Colonic mucosa (tissue), 4 donors: ENCODE measurements at regions not wholly inside any gene's neighbourhood (a gene's known extent, or its start where the extent isn't known, plus 50 kb on each side); places are given as distances from the start of the nearest gene placed in this dataset.

ENCODE experiments used
- DNase-seq: peaks from one replicate; pipeline ENCODE4 v3.0.0-alpha.2; 2020
- H3K27ac ChIP-seq: fragments of 200-600 bp; one replicate; pipeline ENCODE4 v1.8.0; 2021
- H3K27me3 ChIP-seq: fragments of 200-600 bp; one replicate; pipeline ENCODE4 v1.8.0; 2021
- H3K36me3 ChIP-seq: fragments of 200-600 bp; one replicate; pipeline ENCODE4 v1.8.0; 2021
- H3K4me1 ChIP-seq: fragments of 200-600 bp; one replicate; pipeline ENCODE4 v1.8.0; 2021; ENCODE audit warnings: mild to moderate bottlenecking
- H3K4me3 ChIP-seq: fragments of 200-600 bp; one replicate; pipeline ENCODE4 v1.8.0; 2021
- H3K9ac ChIP-seq, 2 donors: one replicate each; pipeline ENCODE4 v1.7.0; 2013; ENCODE audit warnings: control low read depth in 2 of 2, low read depth in 2 of 2, low read length in 2 of 2
- H3K9me3 ChIP-seq: fragments of 200-600 bp; one replicate; pipeline ENCODE4 v1.8.0; 2021
- intact Hi-C: fragments of 100-400 bp; cut with DNase I; formaldehyde crosslinking; loops from one replicate; pipeline ENCODE4 v1.14.1; 2022
- TF ChIP-seq, protein P1 (sequence below): fragments of 200-600 bp; IDR thresholded peaks from one replicate; pipeline ENCODE4 v1.8.0; 2022; ENCODE audit warnings: antibody characterized with exemption, mild to moderate bottlenecking
- donor health status: healthy.
- donor health status: DM: no; HTN: no; CAD: no.
- donor health status: DM: no; HTN: no; CAD: no.

DNA sequence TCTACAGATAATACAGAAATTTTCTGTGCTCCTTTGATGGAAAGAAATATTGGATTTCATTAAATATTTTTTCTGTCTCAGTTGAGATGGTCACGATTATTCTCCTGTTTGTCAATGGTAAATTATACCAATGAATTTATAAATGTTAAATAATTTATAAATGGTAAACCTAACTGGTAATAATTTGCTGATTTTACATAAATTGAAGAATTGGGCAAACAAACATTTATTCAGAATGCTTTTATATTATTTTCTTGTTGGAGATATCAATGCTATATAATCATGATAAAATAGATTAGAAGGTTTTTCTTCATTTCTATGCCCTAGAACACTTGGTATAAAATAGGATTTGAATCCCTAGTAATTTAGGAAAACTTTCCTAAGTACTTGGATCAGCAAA lies 597.6 kb upstream of the IGFBP3 start:
- Histone ChIP-seq H3K36me3 (no peaks in the 10 kb centered on the region), H3K27me3 (no peaks in the 10 kb centered on the region), H3K4me1 (no peaks in the 10 kb centered on the region), H3K9ac (no peak overlapping the region), H3K9me3 (no peaks in the 10 kb centered on the region), H3K27ac (no peak overlapping the region), H3K4me3 (no peak overlapping the region)
- TF ChIP-seq, protein P1, sequence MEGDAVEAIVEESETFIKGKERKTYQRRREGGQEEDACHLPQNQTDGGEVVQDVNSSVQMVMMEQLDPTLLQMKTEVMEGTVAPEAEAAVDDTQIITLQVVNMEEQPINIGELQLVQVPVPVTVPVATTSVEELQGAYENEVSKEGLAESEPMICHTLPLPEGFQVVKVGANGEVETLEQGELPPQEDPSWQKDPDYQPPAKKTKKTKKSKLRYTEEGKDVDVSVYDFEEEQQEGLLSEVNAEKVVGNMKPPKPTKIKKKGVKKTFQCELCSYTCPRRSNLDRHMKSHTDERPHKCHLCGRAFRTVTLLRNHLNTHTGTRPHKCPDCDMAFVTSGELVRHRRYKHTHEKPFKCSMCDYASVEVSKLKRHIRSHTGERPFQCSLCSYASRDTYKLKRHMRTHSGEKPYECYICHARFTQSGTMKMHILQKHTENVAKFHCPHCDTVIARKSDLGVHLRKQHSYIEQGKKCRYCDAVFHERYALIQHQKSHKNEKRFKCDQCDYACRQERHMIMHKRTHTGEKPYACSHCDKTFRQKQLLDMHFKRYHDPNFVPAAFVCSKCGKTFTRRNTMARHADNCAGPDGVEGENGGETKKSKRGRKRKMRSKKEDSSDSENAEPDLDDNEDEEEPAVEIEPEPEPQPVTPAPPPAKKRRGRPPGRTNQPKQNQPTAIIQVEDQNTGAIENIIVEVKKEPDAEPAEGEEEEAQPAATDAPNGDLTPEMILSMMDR, result no peak
- no peak for DNase-seq
- intact Hi-C loops, result no loop called here

DNA sequence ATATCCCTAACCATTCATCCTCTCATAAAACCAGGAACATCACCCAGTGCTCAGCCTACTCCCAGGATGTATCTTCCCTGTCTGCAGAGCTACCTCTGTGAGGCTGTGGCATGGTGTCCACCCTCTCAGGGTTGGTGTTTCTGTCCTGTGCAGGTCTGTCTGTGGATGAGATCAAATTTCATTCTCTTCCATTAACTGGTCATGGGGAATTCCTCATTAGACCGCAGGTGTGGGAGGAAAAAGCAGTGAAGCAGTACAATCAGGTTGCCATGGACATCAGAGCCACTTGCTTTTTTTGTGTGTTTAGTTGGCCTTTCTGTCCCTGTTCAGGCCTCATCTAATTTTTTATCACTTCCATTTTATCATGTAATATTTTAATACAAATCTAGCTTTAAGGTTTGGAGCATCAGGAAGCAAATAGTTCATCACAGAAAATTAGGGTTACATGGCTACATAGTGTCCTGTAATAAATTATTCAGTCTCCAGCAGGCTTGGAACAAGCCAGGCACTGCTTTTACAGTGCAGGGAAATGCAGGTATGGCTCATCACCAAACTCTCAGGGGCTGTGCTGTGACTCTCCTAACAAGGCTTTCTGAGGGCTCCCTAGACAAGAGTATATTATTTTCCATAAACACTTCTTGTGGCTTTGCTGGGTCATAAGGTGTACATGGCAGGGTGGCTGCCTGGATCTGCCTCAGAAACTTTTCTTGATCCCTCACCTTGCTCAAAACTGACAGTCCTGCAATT lies 594.9 kb upstream of the IGFBP3 start:
- H3K4me1 ChIP-seq, result no peaks in the 10 kb centered on the region
- H3K9me3 ChIP-seq, result no peaks in the 10 kb centered on the region
- DNase-seq, result no peak
- intact Hi-C loops, result no loop called here
- H3K4me3 ChIP-seq, result no peak overlapping the region
- no peaks in the 10 kb centered on the region for H3K36me3 ChIP-seq
- H3K9ac ChIP-seq, result no peak overlapping the region
- no peaks in the 10 kb centered on the region for H3K27me3 ChIP-seq
- TF ChIP-seq, protein P1, result no peak
- H3K27ac ChIP-seq, result no peak overlapping the region

DNA sequence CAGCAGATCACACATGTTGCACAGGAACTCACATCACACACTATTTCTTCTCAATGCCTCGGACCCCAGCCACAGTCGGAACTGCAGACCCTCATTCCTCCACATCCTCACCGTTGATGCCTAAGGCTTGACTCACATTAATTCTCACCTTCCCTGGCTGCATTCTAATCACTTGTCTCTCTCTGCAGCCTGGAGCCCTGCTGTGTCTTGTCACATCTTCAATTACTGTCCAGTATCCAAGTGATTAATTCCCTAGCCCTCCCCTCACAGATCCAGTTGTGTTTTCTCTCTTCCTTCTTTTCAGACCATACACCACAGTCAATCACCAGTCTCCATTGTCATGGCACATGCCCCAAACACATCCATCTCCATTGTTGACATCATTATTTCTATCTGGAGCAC lies 592.4 kb upstream of the IGFBP3 start:
- H3K9me3 ChIP-seq, result no peaks in the 10 kb centered on the region
- no peak overlapping the region for H3K4me3 ChIP-seq
- no peak for DNase-seq
- H3K9ac ChIP-seq, result no peak overlapping the region
- intact Hi-C loops, result no loop called here
- H3K4me1 ChIP-seq, result no peaks in the 10 kb centered on the region
- H3K36me3 ChIP-seq, result no peaks in the 10 kb centered on the region
- no peak overlapping the region for H3K27ac ChIP-seq
- TF ChIP-seq, protein P1, result no peak
- H3K27me3 ChIP-seq, result no peaks in the 10 kb centered on the region

DNA sequence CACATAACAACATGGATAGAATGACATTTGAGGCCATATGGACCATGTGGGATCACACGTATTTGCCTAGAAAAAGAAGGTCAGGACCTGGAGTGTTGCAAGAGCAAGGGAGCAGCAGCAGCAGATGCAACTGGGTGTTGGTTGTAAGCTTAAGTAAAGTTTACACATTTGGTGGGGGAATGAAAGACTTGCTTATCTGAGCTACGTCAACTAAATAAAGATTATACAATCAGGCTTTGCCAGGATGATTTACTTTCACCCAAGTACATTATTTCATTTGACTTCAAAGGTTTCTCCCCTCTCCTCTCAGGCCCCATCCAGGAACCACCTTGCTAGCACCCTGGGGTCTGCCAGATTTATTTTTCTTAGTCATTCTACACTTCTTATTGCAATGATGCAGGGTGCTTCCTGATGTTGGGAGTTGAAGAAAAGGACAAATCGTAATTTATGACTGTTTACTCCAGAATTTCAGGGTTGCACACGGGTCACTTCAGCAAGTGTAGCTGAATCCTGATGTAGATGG lies 591.9 kb upstream of the IGFBP3 start:
- Histone ChIP-seq H3K27me3 (no peaks in the 10 kb centered on the region), H3K4me3 (no peak overlapping the region), H3K9ac (no peak overlapping the region), H3K9me3 (no peaks in the 10 kb centered on the region), H3K27ac (no peak overlapping the region), H3K4me1 (no peaks in the 10 kb centered on the region), H3K36me3 (no peaks in the 10 kb centered on the region)
- peak; percentile 22 for DNase-seq
- intact Hi-C loops, result no loop called here
- TF ChIP-seq, protein P1, result no peak

DNA sequence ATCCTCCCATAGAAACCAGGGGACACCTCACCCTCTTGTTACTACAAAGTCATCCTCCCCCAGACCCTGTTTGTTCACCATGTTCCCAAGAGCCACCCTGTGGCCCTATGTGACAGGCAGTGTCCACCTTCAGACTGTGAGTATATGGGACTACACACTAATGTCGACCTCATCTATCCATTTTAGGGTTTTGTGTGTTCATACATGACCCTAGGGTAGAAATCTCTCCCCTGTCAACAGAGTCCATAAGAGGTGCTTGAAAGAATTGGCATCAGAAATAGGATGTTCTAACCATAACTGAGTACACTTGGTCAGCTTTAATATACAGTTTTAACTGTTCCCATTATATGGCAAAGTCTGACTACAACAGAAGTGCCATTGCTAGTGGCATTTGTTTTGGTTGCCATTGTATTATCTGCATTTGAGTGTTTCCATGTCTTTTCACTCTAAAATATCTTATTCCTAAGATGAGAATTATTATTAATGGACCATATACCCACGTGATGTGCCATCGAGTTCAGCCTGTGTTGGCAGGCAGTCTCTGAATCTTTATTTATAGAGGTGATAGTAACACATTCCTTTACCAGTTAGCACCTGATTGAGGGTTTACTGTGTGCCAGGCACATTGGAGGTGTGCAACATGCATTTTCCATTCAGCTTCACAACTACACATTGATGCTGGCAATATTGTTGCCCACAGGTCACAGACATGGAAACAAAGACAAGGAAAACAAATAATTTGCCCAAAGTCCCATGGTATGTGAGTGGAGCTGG lies 590.6 kb upstream of the IGFBP3 start:
- H3K27ac ChIP-seq, result no peak overlapping the region
- TF ChIP-seq, protein P1, result no peak
- DNase-seq, result no peak
- no peak overlapping the region for H3K4me3 ChIP-seq
- intact Hi-C loops, result no loop called here
- no peak overlapping the region for H3K9ac ChIP-seq
- H3K9me3 ChIP-seq, result no peaks in the 10 kb centered on the region
- H3K36me3 ChIP-seq, result no peaks in the 10 kb centered on the region
- no peaks in the 10 kb centered on the region for H3K27me3 ChIP-seq
- no peaks in the 10 kb centered on the region for H3K4me1 ChIP-seq
